HEK293 (cell line): ENCODE measurements at regions not wholly inside any gene's neighbourhood (a gene's known extent, or its start where the extent isn't known, plus 50 kb on each side); places are given as distances from the start of the nearest gene placed in this dataset.

Source experiments
- CTCF ChIA-PET: fragments of 350-600 bp; formaldehyde crosslinking; extraction: SDS; loops from one replicate; lab custom pipeline; 2021; ENCODE audit warnings: antibody characterized with exemption; lab: Yijun Ruan, JAX
- POLR2A ChIA-PET: fragments of 300-600 bp; formaldehyde crosslinking; extraction: SDS; loops from one replicate; lab custom pipeline; 2020; ENCODE audit warnings: antibody characterized with exemption, inconsistent platforms; lab: Yijun Ruan, JAX
- H3K27ac ChIP-seq: fragments of 200-500 bp; sonication (Bioruptor generic); 2 replicates; pipeline ENCODE4 v1.5.1; 2014; ENCODE audit warnings: low read depth, low read length, control low read depth, inconsistent platforms; ENCODE audit errors: extremely low read depth
- H3K36me3 ChIP-seq, 2 experiments: fragments of 200-500 bp in 1 of 2; sonication (Bioruptor generic) in 1 of 2; 1 replicate in 1 of 2; 2 replicates in 1 of 2; pipeline ENCODE4 v1.5.1; 2014 to 2017; ENCODE audit warnings: inconsistent platforms in 2 of 2, low read length in 2 of 2; ENCODE audit not compliant: control insufficient read depth in 2 of 2, insufficient read depth in 1 of 2
- H3K4me1 ChIP-seq: fragments of 200-500 bp; sonication (Bioruptor generic); 2 replicates; pipeline ENCODE4 v1.5.1; 2014; ENCODE audit warnings: mild to moderate bottlenecking, low read length, inconsistent platforms; ENCODE audit not compliant: control insufficient read depth, insufficient read depth
- H3K4me3 ChIP-seq: 2 replicates; pipeline ENCODE4 v1.5.1; 2011; ENCODE audit warnings: low read depth, mild to moderate bottlenecking, control low read depth, low read length, moderate library complexity
- H3K9me3 ChIP-seq: fragments of 200-500 bp; sonication (Bioruptor generic); 2 replicates; pipeline ENCODE4 v1.5.1; 2014; ENCODE audit warnings: low read depth, low read length, inconsistent platforms; ENCODE audit not compliant: control insufficient read depth, insufficient read depth
- EGR2 ChIP-seq: fragments of 450-650 bp; formaldehyde crosslinking; IDR thresholded peaks from 2 replicates; pipeline ENCODE4 v1.5.1; 2016; ENCODE audit warnings: low read depth, missing biosample characterization, missing genetic modification characterization
- OSR2 ChIP-seq: fragments of 450-650 bp; formaldehyde crosslinking; IDR thresholded peaks from 2 replicates; pipeline ENCODE4 v1.5.1; 2016; ENCODE audit warnings: missing biosample characterization, missing genetic modification characterization
- SP2 ChIP-seq: fragments of 450-650 bp; formaldehyde crosslinking; IDR thresholded peaks from 2 replicates; pipeline ENCODE4 v1.5.1; 2016; ENCODE audit warnings: missing biosample characterization, missing genetic modification characterization
- ZBTB1 ChIP-seq: fragments of 450-650 bp; formaldehyde crosslinking; IDR thresholded peaks from 2 replicates; pipeline ENCODE4 v1.5.1; 2016; ENCODE audit warnings: missing biosample characterization, missing genetic modification characterization
- ZBTB20 ChIP-seq: fragments of 450-650 bp; formaldehyde crosslinking; IDR thresholded peaks from 2 replicates; pipeline ENCODE4 v1.5.1; 2016; ENCODE audit warnings: missing biosample characterization, missing genetic modification characterization
- ZFP41 ChIP-seq: fragments of 450-650 bp; formaldehyde crosslinking; IDR thresholded peaks from 2 replicates; pipeline ENCODE4 v1.5.1; 2016; ENCODE audit warnings: missing biosample characterization, missing genetic modification characterization, borderline replicate concordance
- ZIC2 ChIP-seq: fragments of 450-650 bp; formaldehyde crosslinking; IDR thresholded peaks from 2 replicates; pipeline ENCODE4 v1.5.1; 2016; ENCODE audit warnings: missing biosample characterization, missing genetic modification characterization
- ZNF114 ChIP-seq: fragments of 450-650 bp; formaldehyde crosslinking; IDR thresholded peaks from 2 replicates; pipeline ENCODE4 v1.5.0; 2017; ENCODE audit warnings: missing biosample characterization, missing genetic modification characterization
- ZNF132 ChIP-seq: fragments of 450-650 bp; formaldehyde crosslinking; IDR thresholded peaks from 2 replicates; pipeline ENCODE4 v1.5.1; 2017; ENCODE audit warnings: missing biosample characterization, missing genetic modification characterization, borderline replicate concordance
- ZNF16 ChIP-seq: fragments of 450-650 bp; formaldehyde crosslinking; IDR thresholded peaks from 2 replicates; pipeline ENCODE4 v1.5.1; 2016; ENCODE audit warnings: low read depth, missing biosample characterization, missing genetic modification characterization
- ZNF214 ChIP-seq: fragments of 450-650 bp; formaldehyde crosslinking; IDR thresholded peaks from 2 replicates; pipeline ENCODE4 v1.5.1; 2017; ENCODE audit warnings: missing biosample characterization, mild to moderate bottlenecking, missing genetic modification characterization, borderline replicate concordance
- ZNF266 ChIP-seq: fragments of 450-650 bp; formaldehyde crosslinking; IDR thresholded peaks from 2 replicates; pipeline ENCODE4 v1.5.1; 2016; ENCODE audit warnings: missing biosample characterization, missing genetic modification characterization, low read depth
- ZNF292 ChIP-seq: fragments of 450-650 bp; formaldehyde crosslinking; IDR thresholded peaks from 2 replicates; pipeline ENCODE4 v1.5.1; 2016; ENCODE audit warnings: low read depth, missing biosample characterization, missing genetic modification characterization, borderline replicate concordance
- ZNF335 ChIP-seq: fragments of 450-650 bp; formaldehyde crosslinking; conservative IDR thresholded peaks from 2 replicates; pipeline ENCODE4 v1.5.1; 2016; ENCODE audit warnings: missing biosample characterization, missing genetic modification characterization
- ZNF404 ChIP-seq: fragments of 450-650 bp; formaldehyde crosslinking; IDR thresholded peaks from 2 replicates; pipeline ENCODE4 v1.5.1; 2017; ENCODE audit warnings: missing biosample characterization, missing genetic modification characterization
- ZNF416 ChIP-seq: fragments of 450-650 bp; formaldehyde crosslinking; IDR thresholded peaks from 2 replicates; pipeline ENCODE4 v1.5.1; 2016; ENCODE audit warnings: missing biosample characterization, missing genetic modification characterization
- ZNF423 ChIP-seq: fragments of 450-650 bp; formaldehyde crosslinking; IDR thresholded peaks from 2 replicates; pipeline ENCODE4 v1.5.1; 2016; ENCODE audit warnings: missing biosample characterization, missing genetic modification characterization
- ZNF514 ChIP-seq: fragments of 450-650 bp; formaldehyde crosslinking; IDR thresholded peaks from 2 replicates; pipeline ENCODE4 v1.5.1; 2016; ENCODE audit warnings: missing biosample characterization, missing genetic modification characterization
- ZNF530 ChIP-seq: fragments of 450-650 bp; formaldehyde crosslinking; IDR thresholded peaks from 2 replicates; pipeline ENCODE4 v1.5.1; 2016; ENCODE audit warnings: low read depth, missing biosample characterization, missing genetic modification characterization
- ZNF558 ChIP-seq: fragments of 450-650 bp; formaldehyde crosslinking; IDR thresholded peaks from 2 replicates; pipeline ENCODE4 v1.5.1; 2016; ENCODE audit warnings: missing biosample characterization, missing genetic modification characterization
- ZNF626 ChIP-seq: fragments of 450-650 bp; sonication (Bioruptor Pico); formaldehyde crosslinking; IDR thresholded peaks from 2 replicates; pipeline ENCODE4 v1.5.1; 2018; ENCODE audit warnings: missing biosample characterization, missing genetic modification characterization, inconsistent platforms
- ZNF707 ChIP-seq: fragments of 450-650 bp; formaldehyde crosslinking; IDR thresholded peaks from 2 replicates; pipeline ENCODE4 v1.5.1; 2016; ENCODE audit warnings: missing biosample characterization, missing genetic modification characterization
- ZNF747 ChIP-seq: fragments of 450-650 bp; formaldehyde crosslinking; IDR thresholded peaks from 2 replicates; pipeline ENCODE4 v1.5.1; 2016; ENCODE audit warnings: missing biosample characterization, missing genetic modification characterization
- ZNF843 ChIP-seq: fragments of 450-650 bp; formaldehyde crosslinking; IDR thresholded peaks from 2 replicates; pipeline ENCODE4 v1.5.1; 2016; ENCODE audit warnings: missing biosample characterization, missing genetic modification characterization
- TF ChIP-seq, protein P1 (sequence below): fragments of 450-650 bp; formaldehyde crosslinking; IDR thresholded peaks from 2 replicates; pipeline ENCODE4 v1.5.1; 2017; ENCODE audit warnings: missing biosample characterization, missing genetic modification characterization
- TF ChIP-seq, protein P2 (sequence below): fragments of 450-650 bp; formaldehyde crosslinking; IDR thresholded peaks from 2 replicates; pipeline ENCODE4 v1.5.1; 2016; ENCODE audit warnings: missing biosample characterization, missing genetic modification characterization, borderline replicate concordance
- TF ChIP-seq, protein P3 (sequence below): fragments of 450-650 bp; formaldehyde crosslinking; IDR thresholded peaks from 2 replicates; pipeline ENCODE4 v1.5.1; 2016; ENCODE audit warnings: missing biosample characterization, missing genetic modification characterization

DNA sequence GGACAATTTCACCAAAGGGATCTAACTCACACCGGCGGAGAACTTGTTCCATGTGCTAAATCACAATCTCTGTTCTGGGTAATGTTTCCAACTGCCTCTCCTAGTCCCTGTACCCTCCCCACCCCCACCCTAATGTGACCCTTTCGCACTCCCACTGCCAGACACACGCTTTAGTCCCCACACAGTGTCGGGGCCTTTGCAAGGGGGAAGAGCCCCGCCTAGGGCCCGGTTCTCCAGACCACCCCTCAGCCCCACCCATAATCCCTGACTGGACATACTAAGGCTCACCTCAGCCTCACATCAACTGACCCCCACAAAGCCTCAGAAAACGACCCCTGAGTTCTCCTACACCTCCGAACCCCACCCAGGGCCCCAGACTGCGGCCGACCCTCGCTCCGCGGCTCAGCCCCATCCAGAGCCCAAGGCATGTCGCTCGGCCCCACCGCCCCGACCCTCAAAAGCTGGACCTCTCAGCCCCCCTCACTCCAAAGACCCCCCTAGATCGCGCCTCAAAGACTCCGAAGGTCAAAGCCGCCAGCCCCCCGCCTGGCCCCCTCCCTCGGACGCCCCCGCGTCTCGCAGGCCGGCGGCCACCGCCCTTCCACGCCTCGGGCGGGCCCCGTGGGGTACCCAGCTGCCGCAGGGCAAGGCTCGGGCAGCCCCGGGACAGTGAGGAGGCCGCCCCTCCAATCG, 72.0 kb upstream of the MAP4 start (continued):
- TF ChIP-seq ZBTB1 (tag by site-specific recombination) (no peak), ZNF114 (tag by site-specific recombination) (no peak), ZNF132 (no peak), ZNF747 (tag by site-specific recombination) (no peak), ZNF423 (tag by site-specific recombination) (no peak), ZNF707 (no peak), ZNF292 (tag by site-specific recombination) (no peak), ZNF558 (tag by site-specific recombination) (no peak), ZNF843 (no peak), ZNF335 (tag by site-specific recombination) (peak; percentile 74), EGR2 (tag by site-specific recombination) (peak; percentile 8; the same call in 1 of the 2 replicates), ZBTB20 (tag by site-specific recombination) (peak; percentile 94), ZFP41 (no peak), ZNF16 (tag by site-specific recombination) (no peak), ZNF626 (tag by site-specific recombination) (no peak), OSR2 (no peak)
- TF ChIP-seq, protein P1, sequence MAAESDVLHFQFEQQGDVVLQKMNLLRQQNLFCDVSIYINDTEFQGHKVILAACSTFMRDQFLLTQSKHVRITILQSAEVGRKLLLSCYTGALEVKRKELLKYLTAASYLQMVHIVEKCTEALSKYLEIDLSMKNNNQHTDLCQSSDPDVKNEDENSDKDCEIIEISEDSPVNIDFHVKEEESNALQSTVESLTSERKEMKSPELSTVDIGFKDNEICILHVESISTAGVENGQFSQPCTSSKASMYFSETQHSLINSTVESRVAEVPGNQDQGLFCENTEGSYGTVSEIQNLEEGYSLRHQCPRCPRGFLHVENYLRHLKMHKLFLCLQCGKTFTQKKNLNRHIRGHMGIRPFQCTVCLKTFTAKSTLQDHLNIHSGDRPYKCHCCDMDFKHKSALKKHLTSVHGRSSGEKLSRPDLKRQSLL, result no peak
- TF ChIP-seq, all 188 proteins: peak for 8

DNA sequence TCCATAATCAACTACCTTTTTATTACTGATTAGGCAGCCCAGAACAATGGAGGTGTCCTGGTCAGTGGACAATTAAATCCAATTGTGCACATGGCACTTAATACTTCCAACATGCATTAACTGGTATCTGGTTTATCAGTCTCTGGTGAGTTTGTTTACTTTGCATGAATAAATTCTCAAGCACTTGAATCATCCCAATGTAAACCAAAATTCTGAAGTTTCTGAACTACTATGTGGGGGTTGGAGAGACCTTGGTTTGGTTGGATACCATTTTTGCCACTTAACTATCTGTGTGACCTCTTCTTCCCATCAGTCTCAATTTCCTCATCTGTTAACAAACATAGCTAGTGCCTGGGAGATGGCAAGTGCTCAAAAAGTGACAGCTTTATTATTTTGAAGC, 70.5 kb upstream of the MAP4 start:
- no peaks in the 10 kb centered on the region; a peak in 1 of 3 replicates for H3K36me3 ChIP-seq
- no peaks in the 10 kb centered on the region for H3K9me3 ChIP-seq
- H3K27ac ChIP-seq, result no peak overlapping the region
- H3K4me3 ChIP-seq, result no peak overlapping the region
- TF ChIP-seq, protein P2, sequence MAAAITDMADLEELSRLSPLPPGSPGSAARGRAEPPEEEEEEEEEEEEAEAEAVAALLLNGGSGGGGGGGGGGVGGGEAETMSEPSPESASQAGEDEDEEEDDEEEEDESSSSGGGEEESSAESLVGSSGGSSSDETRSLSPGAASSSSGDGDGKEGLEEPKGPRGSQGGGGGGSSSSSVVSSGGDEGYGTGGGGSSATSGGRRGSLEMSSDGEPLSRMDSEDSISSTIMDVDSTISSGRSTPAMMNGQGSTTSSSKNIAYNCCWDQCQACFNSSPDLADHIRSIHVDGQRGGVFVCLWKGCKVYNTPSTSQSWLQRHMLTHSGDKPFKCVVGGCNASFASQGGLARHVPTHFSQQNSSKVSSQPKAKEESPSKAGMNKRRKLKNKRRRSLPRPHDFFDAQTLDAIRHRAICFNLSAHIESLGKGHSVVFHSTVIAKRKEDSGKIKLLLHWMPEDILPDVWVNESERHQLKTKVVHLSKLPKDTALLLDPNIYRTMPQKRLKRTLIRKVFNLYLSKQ (tag by site-specific recombination), result no peak
- TF ChIP-seq, protein P3, sequence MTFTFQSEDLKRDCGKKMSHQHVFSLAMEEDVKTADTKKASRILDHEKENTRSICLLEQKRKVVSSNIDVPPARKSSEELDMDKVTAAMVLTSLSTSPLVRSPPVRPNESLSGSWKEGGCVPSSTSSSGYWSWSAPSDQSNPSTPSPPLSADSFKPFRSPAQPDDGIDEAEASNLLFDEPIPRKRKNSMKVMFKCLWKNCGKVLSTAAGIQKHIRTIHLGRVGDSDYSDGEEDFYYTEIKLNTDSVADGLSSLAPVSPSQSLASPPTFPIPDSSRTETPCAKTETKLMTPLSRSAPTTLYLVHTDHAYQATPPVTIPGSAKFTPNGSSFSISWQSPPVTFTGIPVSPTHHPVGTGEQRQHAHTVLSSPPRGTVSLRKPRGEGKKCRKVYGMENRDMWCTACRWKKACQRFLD (tag by site-specific recombination), result no peak
- TF ChIP-seq ZNF266, result no peak
- TF ChIP-seq SP2, result no peak
- no peak for TF ChIP-seq ZNF416 (tag by site-specific recombination)
- ChIA-PET POLR2A (interaction anchor here (0.9 to 3.6 kb wide), 2 partner anchors 27 to 65 kb away, joined by 4 to 22 read pairs; no protein-coding TSS in a partner anchor), CTCF (interaction anchor here (1.0 kb wide), 1 partner anchor 65 kb away, joined by 5 read pairs; no protein-coding TSS in a partner anchor)
- peaks cover 2% of the 10 kb centered on the region; the same call in 1 of the 2 replicates for H3K4me1 ChIP-seq

DNA sequence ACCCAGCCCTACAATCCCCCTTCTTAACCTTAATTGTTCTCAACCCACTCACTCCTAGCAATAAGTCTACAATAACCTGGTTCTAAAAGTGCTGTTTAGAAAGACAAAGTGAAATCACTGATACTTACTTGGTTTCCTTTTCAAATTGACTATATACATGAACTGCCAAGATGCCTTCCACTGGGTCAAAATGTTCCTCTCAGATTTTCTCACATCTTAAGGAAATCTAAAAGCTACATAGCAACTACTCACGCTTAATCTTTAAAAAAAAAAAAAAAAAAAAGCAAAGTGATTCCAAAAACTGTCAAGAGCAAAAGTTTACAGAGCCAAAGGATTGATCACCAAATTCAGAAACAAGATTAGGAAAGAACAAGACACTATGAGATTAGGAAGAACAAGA, 68.7 kb upstream of the MAP4 start:
- CTCF ChIA-PET, result interaction anchor here (1.2 kb wide), 1 partner anchor 96 kb away, joined by 5 read pairs; no protein-coding TSS in a partner anchor
- no peak overlapping the region; the same call in 1 of the 2 replicates for H3K27ac ChIP-seq
- POLR2A ChIA-PET, result no interaction called here

More for the DNA sequence above, 68.7 kb upstream of the MAP4 start:
- Histone ChIP-seq H3K9me3 (no peaks in the 10 kb centered on the region), H3K4me3 (no peak overlapping the region), H3K4me1 (peaks cover 2% of the 10 kb centered on the region; the same call in 1 of the 2 replicates), H3K36me3 (no peaks in the 10 kb centered on the region; a peak in 1 of 3 replicates)
- no peak for TF ChIP-seq ZNF514
- no peak for TF ChIP-seq ZNF404
- no peak for TF ChIP-seq ZNF214 (tag by site-specific recombination)
- no peak for TF ChIP-seq ZNF530 (tag by site-specific recombination)
- no peak for TF ChIP-seq ZIC2 (tag by site-specific recombination)
